Mesendoderm (in vitro differentiated cells): ENCODE measurements at regions not wholly inside any gene's neighbourhood (a gene's known extent, or its start where the extent isn't known, plus 50 kb on each side); places are given as distances from the start of the nearest gene placed in this dataset.
A peak's percentile ranks its signal among the peaks of the same experiment; 100 is the strongest.

Source experiments
- DNase-seq: peaks from one replicate; pipeline ENCODE4 v3.0.0; 2013
- H2AK5ac ChIP-seq: 2 replicates; pipeline ENCODE4 v1.6.1; 2013; ENCODE audit warnings: low read length, inconsistent platforms
- H2BK120ac ChIP-seq: 2 replicates; pipeline ENCODE4 v1.6.1; 2013; ENCODE audit warnings: low read depth, mild to moderate bottlenecking, low read length, moderate library complexity, mixed read lengths
- H2BK15ac ChIP-seq: replicated peaks from 2 replicates; pipeline ENCODE4 v1.6.1; 2013; ENCODE audit warnings: low read depth, mild to moderate bottlenecking, moderate library complexity
- H2BK5ac ChIP-seq: 2 replicates; pipeline ENCODE4 v1.6.1; 2013; ENCODE audit warnings: low read length, inconsistent platforms
- H3K18ac ChIP-seq: 2 replicates; pipeline ENCODE4 v1.6.1; 2013; ENCODE audit warnings: mild to moderate bottlenecking, low read length, mixed read lengths
- H3K23ac ChIP-seq: one replicate; pipeline ENCODE4 v1.6.1; 2013; ENCODE audit warnings: low read length
- H3K27ac ChIP-seq: 2 replicates; pipeline ENCODE4 v1.5.1; 2013; ENCODE audit warnings: low read depth, mild to moderate bottlenecking, inconsistent platforms, low read length, moderate library complexity
- H3K27me3 ChIP-seq: 2 replicates; pipeline ENCODE4 v1.6.1; 2013; ENCODE audit warnings: low read length, control low read depth, mild to moderate bottlenecking, inconsistent platforms; ENCODE audit not compliant: insufficient read depth, poor library complexity
- H3K36me3 ChIP-seq: 2 replicates; pipeline ENCODE4 v1.6.1; 2013; ENCODE audit warnings: low read length, inconsistent platforms; ENCODE audit not compliant: control insufficient read depth, insufficient read depth
- H3K4ac ChIP-seq: one replicate; pipeline ENCODE4 v1.6.1; 2013; ENCODE audit warnings: low read depth, mild to moderate bottlenecking, low read length, moderate library complexity
- H3K4me1 ChIP-seq: 2 replicates; pipeline ENCODE4 v1.6.1; 2013; ENCODE audit warnings: low read depth, low read length, inconsistent platforms; ENCODE audit not compliant: control insufficient read depth
- H3K4me2 ChIP-seq: 2 replicates; pipeline ENCODE4 v1.6.1; 2013; ENCODE audit warnings: low read length
- H3K4me3 ChIP-seq: 2 replicates; pipeline ENCODE4 v1.5.1; 2013; ENCODE audit warnings: mild to moderate bottlenecking, low read length
- H3K56ac ChIP-seq: one replicate; pipeline ENCODE4 v1.6.1; 2013; ENCODE audit warnings: low read length
- H3K79me1 ChIP-seq: 2 replicates; pipeline ENCODE4 v1.6.1; 2013; ENCODE audit warnings: low read length, inconsistent platforms
- H3K79me2 ChIP-seq: 2 replicates; pipeline ENCODE4 v1.6.1; 2013; ENCODE audit warnings: mild to moderate bottlenecking, low read length; ENCODE audit not compliant: control insufficient read depth, insufficient read depth
- H3K9ac ChIP-seq: 2 replicates; pipeline ENCODE4 v1.6.1; 2013; ENCODE audit warnings: low read length, inconsistent platforms
- H4K5ac ChIP-seq: one replicate; pipeline ENCODE4 v1.6.1; 2013; ENCODE audit warnings: low read length
- H4K8ac ChIP-seq: one replicate; pipeline ENCODE4 v1.6.1; 2013; ENCODE audit warnings: low read depth, mild to moderate bottlenecking, control low read depth, low read length, moderate library complexity
- WGBS: extraction: QIAGEN DNeasy Blood & Tissue Kit; methylation state at CpG from one replicate; pipeline ENCODE4 v1.1.7; 2013; ENCODE audit warnings: low lambda C conversion rate, missing lambda C conversion rate; ENCODE audit not compliant: insufficient coverage; ENCODE audit errors: extremely low coverage; 5-methylcytosine and 5-hydroxymethylcytosine counted together

DNA sequence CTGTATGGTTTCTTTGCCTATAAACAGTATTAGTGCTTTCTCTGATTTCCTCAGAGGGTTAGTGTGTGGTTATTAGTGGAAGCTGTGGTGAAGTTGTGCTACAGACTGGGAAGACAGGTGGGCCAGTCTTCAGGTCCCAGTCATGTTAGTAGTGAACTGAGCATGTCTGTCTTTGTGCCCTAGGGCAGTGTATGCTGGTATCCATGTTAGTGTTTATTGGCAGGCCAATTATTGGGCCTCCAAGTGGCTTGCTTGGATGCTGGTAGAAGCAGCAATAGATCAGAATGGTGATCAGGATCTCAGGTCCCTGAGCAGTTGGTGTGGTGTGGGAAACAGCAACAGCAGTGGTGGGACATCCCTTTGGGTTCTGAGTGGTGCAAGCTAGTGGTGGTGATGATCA, 137.6 kb downstream of the OTOR start:
- Histone ChIP-seq H2BK120ac (no peak overlapping the region), H3K36me3 (no peaks in the 10 kb centered on the region), H3K23ac (no peak overlapping the region), H3K4ac (no peak overlapping the region), H2BK15ac (no peak overlapping the region), H3K79me2 (no peaks in the 10 kb centered on the region), H3K4me3 (no peak overlapping the region), H2AK5ac (no peak overlapping the region), H3K4me2 (no peak overlapping the region), H4K8ac (no peak overlapping the region), H2BK5ac (no peak overlapping the region), H4K5ac (no peak overlapping the region), H3K9ac (no peak overlapping the region), H3K79me1 (no peaks in the 10 kb centered on the region), H3K56ac (no peak overlapping the region), H3K18ac (no peak overlapping the region), H3K27ac (no peak overlapping the region), H3K27me3 (no peaks in the 10 kb centered on the region), H3K4me1 (no peaks in the 10 kb centered on the region)
- no peak for DNase-seq

DNA sequence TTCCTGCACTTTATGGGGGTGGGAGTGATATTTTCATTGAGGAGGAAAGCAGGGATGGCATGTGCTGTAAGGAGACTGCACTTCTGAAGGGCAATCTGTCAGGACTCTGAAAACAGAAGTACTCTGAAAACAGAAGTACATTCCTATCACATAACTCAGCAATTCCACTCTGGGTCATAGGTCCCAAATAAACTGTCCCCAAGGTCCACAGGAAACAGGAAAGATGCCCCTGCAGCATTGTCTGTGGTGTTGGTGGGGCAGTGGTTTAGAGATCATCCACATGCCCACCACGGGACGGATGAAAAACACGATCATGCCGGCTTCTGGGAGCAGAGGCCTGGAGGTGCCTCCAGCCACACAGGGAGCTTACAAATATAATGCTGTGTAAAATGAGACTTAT, 150.3 kb downstream of the OTOR start:
- H3K23ac ChIP-seq: no peak overlapping the region
- no peak overlapping the region for H2BK5ac ChIP-seq
- no peak overlapping the region for H3K9ac ChIP-seq
- H3K79me2 ChIP-seq: no peaks in the 10 kb centered on the region
- no peak overlapping the region for H2BK15ac ChIP-seq
- no peak overlapping the region for H3K4ac ChIP-seq
- H3K4me2 ChIP-seq: no peak overlapping the region
- no peaks in the 10 kb centered on the region for H3K36me3 ChIP-seq
- WGBS: no CpG with 5 or more reads among the region's 4 CpGs
- H2AK5ac ChIP-seq: no peak overlapping the region
- H4K8ac ChIP-seq: no peak overlapping the region
- H3K18ac ChIP-seq: no peak overlapping the region
- H3K4me3 ChIP-seq: no peak overlapping the region
- no peak overlapping the region for H3K56ac ChIP-seq
- H3K4me1 ChIP-seq: no peaks in the 10 kb centered on the region
- H3K27me3 ChIP-seq: no peaks in the 10 kb centered on the region
- peak; percentile 32 for DNase-seq
- no peak overlapping the region for H3K27ac ChIP-seq
- H2BK120ac ChIP-seq: no peak overlapping the region
- no peaks in the 10 kb centered on the region for H3K79me1 ChIP-seq
- H4K5ac ChIP-seq: no peak overlapping the region

DNA sequence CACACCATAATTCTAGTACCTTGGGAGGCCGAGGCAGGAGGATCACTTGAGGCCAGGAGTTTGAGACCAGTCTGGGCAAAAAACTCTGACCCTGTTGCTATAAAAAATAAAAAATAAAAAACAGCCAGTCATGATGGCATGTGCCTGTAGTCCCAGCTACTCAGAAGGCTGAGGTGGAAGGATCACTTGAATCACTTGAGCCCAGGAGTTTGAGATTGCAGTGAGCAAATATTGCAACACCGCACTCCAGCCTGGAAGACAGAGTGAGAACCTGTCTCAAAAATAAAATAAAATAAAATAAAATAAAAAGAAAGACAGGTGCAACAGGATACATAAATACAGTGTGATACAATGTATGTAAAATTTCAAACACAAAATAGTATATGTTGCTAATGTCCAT, 154.5 kb downstream of the OTOR start:
- Histone ChIP-seq H3K4me3 (no peak overlapping the region), H3K27me3 (no peaks in the 10 kb centered on the region), H3K9ac (no peak overlapping the region), H3K4me2 (no peak overlapping the region), H2BK120ac (no peak overlapping the region), H3K4me1 (no peaks in the 10 kb centered on the region), H3K27ac (no peak overlapping the region), H2AK5ac (no peak overlapping the region), H3K18ac (no peak overlapping the region), H3K36me3 (no peaks in the 10 kb centered on the region), H4K5ac (no peak overlapping the region), H2BK15ac (no peak overlapping the region), H3K56ac (no peak overlapping the region), H2BK5ac (no peak overlapping the region), H4K8ac (no peak overlapping the region), H3K79me2 (no peaks in the 10 kb centered on the region), H3K23ac (no peak overlapping the region), H3K79me1 (no peaks in the 10 kb centered on the region), H3K4ac (no peak overlapping the region)
- WGBS: no CpG with 5 or more reads among the region's 2 CpGs
- no peak for DNase-seq

DNA sequence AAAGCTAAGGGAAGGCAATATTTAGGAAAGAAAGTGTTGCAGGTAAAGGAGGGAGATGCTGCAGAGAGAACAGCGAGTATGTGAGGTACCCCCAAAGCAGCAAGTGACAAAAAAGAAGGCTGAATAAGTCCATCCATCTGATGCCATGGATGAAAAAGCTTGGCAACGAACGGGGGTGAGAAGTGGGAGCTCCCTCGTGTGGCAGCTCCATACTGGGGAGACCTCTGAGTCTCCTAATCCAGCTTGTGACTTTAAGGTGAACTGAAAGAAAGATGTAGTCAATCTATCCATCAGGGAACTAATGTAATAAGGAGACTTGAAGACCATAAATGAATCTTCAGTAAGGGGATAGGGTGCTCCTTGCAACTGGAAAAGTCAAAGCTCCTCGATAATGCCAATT, 156.6 kb downstream of the OTOR start:
- no peak overlapping the region for H3K27ac ChIP-seq
- no peak overlapping the region for H3K4me2 ChIP-seq
- H2AK5ac ChIP-seq: no peak overlapping the region
- H3K56ac ChIP-seq: no peak overlapping the region
- no peak overlapping the region for H3K4me3 ChIP-seq
- H4K8ac ChIP-seq: no peak overlapping the region
- no peak overlapping the region for H3K4ac ChIP-seq
- H3K27me3 ChIP-seq: no peaks in the 10 kb centered on the region
- no peak overlapping the region for H2BK5ac ChIP-seq
- no peak overlapping the region for H3K9ac ChIP-seq
- no peak overlapping the region for H3K18ac ChIP-seq
- H3K23ac ChIP-seq: no peak overlapping the region
- no peak overlapping the region for H2BK120ac ChIP-seq
- H3K4me1 ChIP-seq: no peaks in the 10 kb centered on the region
- H3K36me3 ChIP-seq: no peaks in the 10 kb centered on the region
- H3K79me2 ChIP-seq: no peaks in the 10 kb centered on the region
- H3K79me1 ChIP-seq: no peaks in the 10 kb centered on the region
- WGBS: no CpG with 5 or more reads among the region's 5 CpGs
- no peak overlapping the region for H4K5ac ChIP-seq
- no peak overlapping the region for H2BK15ac ChIP-seq
- DNase-seq: no peak

DNA sequence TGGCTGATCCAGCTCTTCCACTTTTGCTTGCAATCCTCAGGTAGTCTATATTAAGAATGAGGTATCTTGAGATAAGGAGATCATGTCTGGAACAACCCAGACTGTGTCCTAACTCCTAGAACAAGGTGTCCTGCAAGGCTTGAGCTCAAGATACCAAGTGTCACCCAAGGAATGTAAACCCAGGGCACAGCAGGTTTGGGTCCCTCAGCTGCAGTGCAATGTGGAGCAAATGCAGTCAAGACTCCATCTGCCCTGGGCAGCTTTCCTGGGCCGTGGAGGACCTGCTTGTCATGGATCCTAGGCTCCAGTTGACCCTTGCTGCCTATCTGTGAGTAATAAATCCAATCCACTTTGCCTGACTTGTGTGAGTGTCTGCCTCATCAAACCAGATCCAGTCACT, 166.1 kb downstream of the OTOR start:
- Histone ChIP-seq H4K5ac (no peak overlapping the region), H3K56ac (no peak overlapping the region), H3K4me2 (no peak overlapping the region), H2AK5ac (no peak overlapping the region), H4K8ac (no peak overlapping the region), H3K18ac (no peak overlapping the region), H3K4me3 (no peak overlapping the region), H3K79me2 (no peaks in the 10 kb centered on the region), H3K36me3 (no peaks in the 10 kb centered on the region), H2BK120ac (no peak overlapping the region), H3K9ac (no peak overlapping the region), H3K27ac (no peak overlapping the region), H3K4me1 (no peaks in the 10 kb centered on the region), H3K23ac (no peak overlapping the region), H3K79me1 (no peaks in the 10 kb centered on the region), H3K4ac (no peak overlapping the region), H3K27me3 (no peaks in the 10 kb centered on the region), H2BK5ac (no peak overlapping the region), H2BK15ac (no peak overlapping the region)
- no peak for DNase-seq
- WGBS: no CpG with 5 or more reads among the region's 1 CpG

DNA sequence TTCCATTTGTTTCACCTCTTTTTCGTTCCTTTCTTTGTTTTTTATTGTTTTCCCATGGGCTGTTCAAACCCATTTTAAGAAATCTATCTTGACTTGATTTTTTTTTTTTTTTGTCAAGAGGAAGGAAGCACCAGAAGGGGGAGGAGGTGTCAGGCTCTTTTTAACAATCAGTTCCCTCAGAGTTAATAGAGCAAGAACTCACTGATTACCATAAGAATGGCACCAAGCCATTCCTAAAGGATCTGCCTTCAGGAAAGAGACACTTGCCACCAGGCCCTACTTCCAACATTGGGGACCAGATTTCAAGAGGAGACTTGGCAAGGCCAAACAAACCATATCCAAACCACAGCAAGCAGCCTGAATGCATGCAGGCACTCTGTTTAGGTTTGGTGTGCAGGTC, 168.0 kb downstream of the OTOR start:
- no peak overlapping the region for H3K9ac ChIP-seq
- H3K79me2 ChIP-seq: no peaks in the 10 kb centered on the region
- H3K4ac ChIP-seq: no peak overlapping the region
- DNase-seq: peak; percentile 21
- no peak overlapping the region for H2AK5ac ChIP-seq
- H2BK15ac ChIP-seq: no peak overlapping the region
- no peak overlapping the region for H2BK5ac ChIP-seq
- H3K56ac ChIP-seq: no peak overlapping the region
- WGBS: no CpG with 5 or more reads among the region's 1 CpG
- H2BK120ac ChIP-seq: no peak overlapping the region
- no peak overlapping the region for H3K18ac ChIP-seq
- H3K79me1 ChIP-seq: no peaks in the 10 kb centered on the region
- no peaks in the 10 kb centered on the region for H3K4me1 ChIP-seq
- H4K5ac ChIP-seq: no peak overlapping the region
- no peak overlapping the region for H3K4me3 ChIP-seq
- H3K4me2 ChIP-seq: no peak overlapping the region
- no peak overlapping the region for H3K27ac ChIP-seq
- no peak overlapping the region for H4K8ac ChIP-seq
- H3K23ac ChIP-seq: no peak overlapping the region
- no peaks in the 10 kb centered on the region for H3K27me3 ChIP-seq
- H3K36me3 ChIP-seq: no peaks in the 10 kb centered on the region
